PC-3 (cell line): ENCODE measurements at regions not wholly inside any gene's neighbourhood (a gene's known extent, or its start where the extent isn't known, plus 50 kb on each side); places are given as distances from the start of the nearest gene placed in this dataset.

ENCODE experiments used
- ATAC-seq: fragments of 200-7000 bp; cut with Tn5 transposase; 2 replicates; pipeline ENCODE4 v1.9.1; 2020; ENCODE audit warnings: mild to moderate bottlenecking, moderate library complexity
- BruUV-seq: library from RNA; stranded (reverse); fragments of 400-500 nt; replicated peaks from 2 replicates; lab custom pipeline; 2021; lab: Mats Ljungman, UMichigan
- CTCF ChIA-PET: fragments of 300-600 bp; sonication (Branson Sonifier 250); formaldehyde crosslinking; loops from one replicate; lab custom pipeline; 2022; ENCODE audit warnings: antibody characterized with exemption; lab: Charles Lee
- POLR2A ChIA-PET: fragments of 300-600 bp; sonication (Branson Sonifier 250); formaldehyde crosslinking; loops from one replicate; lab custom pipeline; 2022; ENCODE audit warnings: antibody characterized with exemption; ENCODE audit not compliant: unreplicated experiment; lab: Charles Lee
- DNase-seq: peaks from one replicate; pipeline ENCODE4 v3.0.0-alpha.2; 2015
- H2AFZ ChIP-seq: fragments of 300-600 bp; sonication (generic); 2 replicates; pipeline ENCODE4 v1.6.0; 2016; ENCODE audit warnings: antibody characterized with exemption, low read length
- H3F3A ChIP-seq: fragments of 300-600 bp; sonication (generic); one replicate; pipeline ENCODE4 v1.6.0; 2017; ENCODE audit warnings: antibody characterized with exemption, low read length, control low read depth, mild to moderate bottlenecking; ENCODE audit not compliant: unreplicated experiment
- H3K27ac ChIP-seq: fragments of 300-600 bp; sonication (generic); 2 replicates; pipeline ENCODE4 v1.5.1; 2016; ENCODE audit warnings: mild to moderate bottlenecking, low read length
- H3K27me3 ChIP-seq: fragments of 300-600 bp; sonication (generic); 2 replicates; pipeline ENCODE4 v1.6.1; 2016; ENCODE audit warnings: low read length, mixed read lengths
- H3K36me3 ChIP-seq: fragments of 300-600 bp; sonication (generic); 2 replicates; pipeline ENCODE4 v1.6.1; 2016; ENCODE audit warnings: low read depth, mixed run types, low read length, mixed read lengths
- H3K4me1 ChIP-seq: fragments of 300-600 bp; sonication (generic); 2 replicates; pipeline ENCODE4 v1.5.1; 2016; ENCODE audit warnings: low read length; ENCODE audit not compliant: insufficient read depth
- H3K4me2 ChIP-seq: fragments of 300-600 bp; sonication (generic); 2 replicates; pipeline ENCODE4 v1.6.0; 2016; ENCODE audit warnings: low read length
- H3K4me3 ChIP-seq: fragments of 300-600 bp; sonication (generic); 2 replicates; pipeline ENCODE4 v1.5.1; 2016; ENCODE audit warnings: mild to moderate bottlenecking, low read length, mixed read lengths
- H3K79me2 ChIP-seq: fragments of 300-600 bp; sonication (generic); 2 replicates; pipeline ENCODE4 v1.6.1; 2017; ENCODE audit warnings: low read length, mixed read lengths
- H3K9ac ChIP-seq: fragments of 300-600 bp; sonication (generic); 2 replicates; pipeline ENCODE4 v1.6.0; 2016; ENCODE audit warnings: mild to moderate bottlenecking, low read length
- H3K9me2 ChIP-seq: fragments of 300-600 bp; sonication (generic); replicated peaks from 2 replicates; pipeline ENCODE4 v1.6.1; 2016; ENCODE audit warnings: mixed run types, low read length, mixed read lengths
- H3K9me3 ChIP-seq: fragments of 300-600 bp; sonication (generic); 2 replicates; pipeline ENCODE4 v1.6.1; 2016; ENCODE audit warnings: low read length, mixed read lengths
- H4K20me1 ChIP-seq: fragments of 300-600 bp; sonication (generic); 2 replicates; pipeline ENCODE4 v1.6.1; 2016; ENCODE audit warnings: low read length, mixed read lengths
- CTCF ChIP-seq: fragments of 300-600 bp; sonication (generic); conservative IDR thresholded peaks from 2 replicates; pipeline ENCODE4 v1.5.1; 2017; ENCODE audit warnings: antibody characterized with exemption, low read depth, mild to moderate bottlenecking, low read length
- EZH2 ChIP-seq: fragments of 300-600 bp; sonication (generic); IDR thresholded peaks from one replicate; pipeline ENCODE4 v1.6.1; 2017; ENCODE audit warnings: antibody characterized with exemption, mild to moderate bottlenecking, low read length; ENCODE audit not compliant: unreplicated experiment
- EZH2phosphoT487 ChIP-seq: fragments of 300-600 bp; sonication (generic); IDR thresholded peaks from 2 replicates; pipeline ENCODE4 v1.6.1; 2018; ENCODE audit warnings: mild to moderate bottlenecking, antibody characterized with exemption, low read length, borderline replicate concordance
- intact Hi-C: fragments of 100-400 bp; cut with micrococcal nuclease; formaldehyde crosslinking; loops from 2 replicates; pipeline ENCODE4 v1.9.0; 2023

GRCh38 chr14:98835051-98835824, 436.8 kb downstream of the BCL11B start:
- no peak overlapping the region for H2AFZ ChIP-seq
- H3K9me3 ChIP-seq: no peaks in the 10 kb centered on the region
- DNase-seq (no peak), ATAC-seq (no peak)
- no peaks in the 10 kb centered on the region for H3K9me2 ChIP-seq
- CTCF ChIA-PET: no interaction called here
- no peaks in the 10 kb centered on the region for H3K4me1 ChIP-seq
- BruUV-seq: no TSS peak
- TF ChIP-seq CTCF: no peak
- TF ChIP-seq EZH2: no peak
- TF ChIP-seq EZH2phosphoT487: no peak
- no peak overlapping the region for H3K27ac ChIP-seq
- no peak overlapping the region for H3K9ac ChIP-seq
- POLR2A ChIA-PET: no interaction called here
- H3K4me2 ChIP-seq: no peak overlapping the region
- peaks cover 9% of the 10 kb centered on the region for H3K27me3 ChIP-seq
- intact Hi-C loops: no loop called here
- no peaks in the 10 kb centered on the region for H4K20me1 ChIP-seq
- no peaks in the 10 kb centered on the region for H3K36me3 ChIP-seq
- no peaks in the 10 kb centered on the region for H3F3A ChIP-seq
- no peak overlapping the region for H3K4me3 ChIP-seq
- H3K79me2 ChIP-seq: no peaks in the 10 kb centered on the region

- H3K36me3 ChIP-seq: no peaks in the 10 kb centered on the region
- no peaks in the 10 kb centered on the region for H3K4me1 ChIP-seq
- no peaks in the 10 kb centered on the region for H4K20me1 ChIP-seq
- no peaks in the 10 kb centered on the region for H3K9me2 ChIP-seq
- H3F3A ChIP-seq: no peaks in the 10 kb centered on the region
- H2AFZ ChIP-seq: no peak overlapping the region
- ChIA-PET POLR2A (no interaction called here), CTCF (no interaction called here)
- ATAC-seq: no peak
- intact Hi-C loops: no loop called here
- H3K27me3 ChIP-seq: peaks cover 7% of the 10 kb centered on the region
- no peaks in the 10 kb centered on the region for H3K9me3 ChIP-seq
- H3K79me2 ChIP-seq: no peaks in the 10 kb centered on the region
- BruUV-seq: no TSS peak
- TF ChIP-seq EZH2 (no peak), CTCF (no peak), EZH2phosphoT487 (no peak)
- H3K9ac ChIP-seq: no peak overlapping the region
- no peak overlapping the region for H3K4me2 ChIP-seq
- H3K4me3 ChIP-seq: no peak overlapping the region
- H3K27ac ChIP-seq: no peak overlapping the region
- DNase-seq: no peak
These were observed 436.2 kb downstream of the BCL11B start for GRCh38 chr14:98835825-98836100.

GRCh38 chr14:98840091-98840490, 431.9 kb downstream of the BCL11B start:
- H3K79me2 ChIP-seq: no peaks in the 10 kb centered on the region
- no peak overlapping the region for H3K4me3 ChIP-seq
- POLR2A ChIA-PET: no interaction called here
- H3K4me2 ChIP-seq: no peak overlapping the region
- no peaks in the 10 kb centered on the region for H3K36me3 ChIP-seq
- no peak overlapping the region for H3K9ac ChIP-seq
- ATAC-seq (no peak), DNase-seq (no peak)
- no peaks in the 10 kb centered on the region for H3F3A ChIP-seq
- CTCF ChIA-PET: no interaction called here
- no peaks in the 10 kb centered on the region for H3K9me2 ChIP-seq
- no peaks in the 10 kb centered on the region for H4K20me1 ChIP-seq
- H3K4me1 ChIP-seq: no peaks in the 10 kb centered on the region
- intact Hi-C loops: no loop called here
- no peaks in the 10 kb centered on the region for H3K9me3 ChIP-seq
- no peak overlapping the region for H3K27ac ChIP-seq
- no TSS peak for BruUV-seq
- no peak for TF ChIP-seq CTCF
- no peak for TF ChIP-seq EZH2phosphoT487
- TF ChIP-seq EZH2: no peak
- no peak overlapping the region for H2AFZ ChIP-seq
- H3K27me3 ChIP-seq: peaks cover 7% of the 10 kb centered on the region; the same call in 1 of the 2 replicates
